ENCODE measurements at regions not wholly inside any gene's neighbourhood (a gene's known extent, or its start where the extent isn't known, plus 50 kb on each side); places are given as distances from the start of the nearest gene placed in this dataset.
"Not testable (repeated sequence)": the region's sequence is repeated elsewhere in the genome, so short reads cannot be mapped to it uniquely, and the experiment has no call there.

GRCh38 chrX:52263417-52263816 is 78.7 kb downstream of the MAGED4 start:
- TF ChIP-seq CTCF (IDR thresholded peaks at IDR 0.05; ENCODE audit: control extremely low read depth, extremely low read depth), result no peak
- 92 to 99% methylated on average over 5 of the region's 5 CpGs for whole genome bisulfite sequencing, 2 donors
- Histone ChIP-seq H3K27ac (ENCODE audit: low read depth in 1 of 2, low read length in 1 of 2) (no peak overlapping the region), H3K36me3 (ENCODE audit: control insufficient read depth in 4 of 4, insufficient read depth in 4 of 4, low read length in 4 of 4) (no peaks in the 10 kb centered on the region), H3K4me3 (no peak overlapping the region), H3K27me3 (ENCODE audit: control insufficient read depth in 3 of 3, insufficient read depth in 3 of 3, low read length in 2 of 3) (peaks cover 0 to 17% (median 8%) of the 10 kb centered on the region in 3 donors), H3K9me3 (ENCODE audit: control insufficient read depth in 4 of 4, insufficient read depth in 3 of 4, low read length in 3 of 4) (no peaks in the 10 kb centered on the region), H3K4me1 (ENCODE audit: control insufficient read depth in 5 of 5, insufficient read depth in 5 of 5, low read length in 5 of 5) (peaks cover 0 to 10% (median 0%) of the 10 kb centered on the region in 5 donors), H3K9ac (ENCODE audit: insufficient read depth in 1 of 2, low read length in 2 of 2) (no peak overlapping the region)
- no peak for ATAC-seq (ENCODE audit: insufficient read depth, low FRiP score)
- DNase-seq, result no peak

GRCh38 chrX:52265713-52266112 is 81.0 kb downstream of the MAGED4 start:
- no peak for TF ChIP-seq CTCF (IDR thresholded peaks at IDR 0.05; ENCODE audit: control extremely low read depth, extremely low read depth)
- H3K36me3 ChIP-seq (ENCODE audit: control insufficient read depth in 4 of 4, insufficient read depth in 4 of 4, low read length in 4 of 4), result no peaks in the 10 kb centered on the region
- peaks cover 0 to 10% (median 0%) of the 10 kb centered on the region in 5 donors for H3K4me1 ChIP-seq (ENCODE audit: control insufficient read depth in 5 of 5, insufficient read depth in 5 of 5, low read length in 5 of 5)
- no peak overlapping the region for H3K9ac ChIP-seq (ENCODE audit: insufficient read depth in 1 of 2, low read length in 2 of 2)
- WGBS, 2 donors, result 63 to 81% methylated on average over 4 of the region's 4 CpGs
- H3K27me3 ChIP-seq (ENCODE audit: control insufficient read depth in 3 of 3, insufficient read depth in 3 of 3, low read length in 2 of 3), result peaks cover 0 to 10% (median 8%) of the 10 kb centered on the region in 3 donors
- DNase-seq (no peak), ATAC-seq (ENCODE audit: insufficient read depth, low FRiP score) (no peak)
- no peak overlapping the region for H3K27ac ChIP-seq (ENCODE audit: low read depth in 1 of 2, low read length in 1 of 2)
- no peaks in the 10 kb centered on the region for H3K9me3 ChIP-seq (ENCODE audit: control insufficient read depth in 4 of 4, insufficient read depth in 3 of 4, low read length in 3 of 4)
- H3K4me3 ChIP-seq, result no peak overlapping the region

- H3K4me3 ChIP-seq; DNase-seq; H3K9ac ChIP-seq (ENCODE audit: insufficient read depth in 1 of 2, low read length in 2 of 2); ATAC-seq (ENCODE audit: insufficient read depth, low FRiP score); H3K9me3 ChIP-seq (ENCODE audit: control insufficient read depth in 4 of 4, insufficient read depth in 3 of 4, low read length in 3 of 4); H3K4me1 ChIP-seq (ENCODE audit: control insufficient read depth in 5 of 5, insufficient read depth in 5 of 5, low read length in 5 of 5); H3K27ac ChIP-seq (ENCODE audit: low read depth in 1 of 2, low read length in 1 of 2); H3K36me3 ChIP-seq (ENCODE audit: control insufficient read depth in 4 of 4, insufficient read depth in 4 of 4, low read length in 4 of 4): not testable (repeated sequence)
- WGBS, 2 donors, result 74 to 94% methylated on average over 1 of the region's 1 CpG
- peaks cover 0 to 20% (median 16%) of the 10 kb centered on the region in 3 donors for H3K27me3 ChIP-seq (ENCODE audit: control insufficient read depth in 3 of 3, insufficient read depth in 3 of 3, low read length in 2 of 3)
Measured at GRCh38 chrX:52268502-52268901, 83.8 kb downstream of the MAGED4 start.

GRCh38 chrX:52270453-52271116 is 85.9 kb downstream of the MAGED4 start:
- ATAC-seq (ENCODE audit: insufficient read depth, low FRiP score) (no peak), DNase-seq (peak in 2 of 3 donors; percentile 24 to 35)
- peaks cover 0 to 5% (median 0%) of the 10 kb centered on the region in 5 donors for H3K4me1 ChIP-seq (ENCODE audit: control insufficient read depth in 5 of 5, insufficient read depth in 5 of 5, low read length in 5 of 5)
- H3K9me3 ChIP-seq (ENCODE audit: control insufficient read depth in 4 of 4, insufficient read depth in 3 of 4, low read length in 3 of 4), result no peaks in the 10 kb centered on the region
- WGBS, 2 donors, result 25 to 37% methylated on average over 4 of the region's 4 CpGs
- H3K36me3 ChIP-seq (ENCODE audit: control insufficient read depth in 4 of 4, insufficient read depth in 4 of 4, low read length in 4 of 4), result no peaks in the 10 kb centered on the region
- no peak for TF ChIP-seq CTCF (IDR thresholded peaks at IDR 0.05; ENCODE audit: control extremely low read depth, extremely low read depth)
- H3K9ac ChIP-seq (ENCODE audit: insufficient read depth in 1 of 2, low read length in 2 of 2), result no peak overlapping the region
- H3K4me3 ChIP-seq, result no peak overlapping the region
- H3K27ac ChIP-seq (ENCODE audit: low read depth in 1 of 2, low read length in 1 of 2), result no peak overlapping the region
- peaks cover 0 to 27% (median 20%) of the 10 kb centered on the region in 3 donors for H3K27me3 ChIP-seq (ENCODE audit: control insufficient read depth in 3 of 3, insufficient read depth in 3 of 3, low read length in 2 of 3)

Data from lung (tissue), 11 donors.